Mesenchymal stem cell (in vitro differentiated cells and primary cell): ENCODE measurements at regions not wholly inside any gene's neighbourhood (a gene's known extent, or its start where the extent isn't known, plus 50 kb on each side); places are given as distances from the start of the nearest gene placed in this dataset.

Source experiments
- DNase-seq: peaks from one replicate; pipeline ENCODE4 v3.0.0-alpha.2; 2013
- H2AFZ ChIP-seq: one replicate; pipeline ENCODE4 v1.6.1; 2013; ENCODE audit warnings: low read depth, mild to moderate bottlenecking, control low read depth, inconsistent platforms, low read length, moderate library complexity
- H2AK5ac ChIP-seq: 2 replicates; pipeline ENCODE4 v1.6.1; 2013; ENCODE audit warnings: low read length, moderate library complexity, mild to moderate bottlenecking, inconsistent platforms; ENCODE audit not compliant: severe bottlenecking
- H2BK120ac ChIP-seq: one replicate; pipeline ENCODE4 v1.6.1; 2013; ENCODE audit warnings: low read depth, mild to moderate bottlenecking, inconsistent platforms, low read length, moderate library complexity
- H2BK12ac ChIP-seq, 2 experiments: one replicate each; pipeline ENCODE4 v1.6.1; 2013; ENCODE audit warnings: inconsistent platforms in 2 of 2, low read length in 2 of 2, mild to moderate bottlenecking in 2 of 2, moderate library complexity in 2 of 2, control low read depth in 1 of 2
- H2BK15ac ChIP-seq: one replicate; pipeline ENCODE4 v1.6.1; 2013; ENCODE audit warnings: mild to moderate bottlenecking, low read depth, inconsistent platforms; ENCODE audit not compliant: poor library complexity, severe bottlenecking
- H2BK5ac ChIP-seq: 2 replicates; pipeline ENCODE4 v1.6.1; 2013; ENCODE audit warnings: low read depth, mild to moderate bottlenecking, low read length, control low read depth, inconsistent platforms; ENCODE audit not compliant: poor library complexity, severe bottlenecking
- H3K14ac ChIP-seq, 2 experiments: one replicate each; pipeline ENCODE4 v1.6.1; 2013; ENCODE audit warnings: inconsistent platforms in 2 of 2, low read length in 2 of 2, control low read depth in 1 of 2, mild to moderate bottlenecking in 1 of 2, moderate library complexity in 1 of 2
- H3K18ac ChIP-seq, 2 experiments: one replicate each; pipeline ENCODE4 v1.6.1; 2013; ENCODE audit warnings: inconsistent platforms in 2 of 2, low read length in 2 of 2, control low read depth in 1 of 2, low read depth in 1 of 2, mild to moderate bottlenecking in 1 of 2
- H3K23ac ChIP-seq, 2 experiments: one replicate each; pipeline ENCODE4 v1.6.1; 2013; ENCODE audit warnings: inconsistent platforms in 2 of 2, low read length in 2 of 2, mild to moderate bottlenecking in 2 of 2, moderate library complexity in 2 of 2, control low read depth in 1 of 2
- H3K27ac ChIP-seq: 2 replicates; pipeline ENCODE4 v1.5.1; 2013; ENCODE audit warnings: mild to moderate bottlenecking, moderate library complexity, low read length, control low read depth, inconsistent platforms; ENCODE audit not compliant: poor library complexity, severe bottlenecking
- H3K27me3 ChIP-seq, 2 experiments: 2 replicates each; pipeline versions ENCODE4 v1.6.1 to v1.7.0; 2013; ENCODE audit warnings: low read length in 2 of 2, mild to moderate bottlenecking in 2 of 2, moderate library complexity in 2 of 2, control low read depth in 1 of 2, inconsistent platforms in 1 of 2; ENCODE audit not compliant: control insufficient read depth in 1 of 2, insufficient read depth in 1 of 2
- H3K36me3 ChIP-seq, 2 experiments: 2 replicates each; pipeline versions ENCODE4 v1.6.1 to v1.7.0; 2013; ENCODE audit warnings: low read length in 2 of 2, control low read depth in 1 of 2, inconsistent platforms in 1 of 2, low read depth in 1 of 2, mild to moderate bottlenecking in 1 of 2; ENCODE audit not compliant: insufficient read depth in 2 of 2, control insufficient read depth in 1 of 2
- H3K4ac ChIP-seq, 2 experiments: one replicate each; pipeline ENCODE4 v1.6.1; 2013; ENCODE audit warnings: inconsistent platforms in 2 of 2, low read length in 2 of 2, mild to moderate bottlenecking in 2 of 2, moderate library complexity in 2 of 2, control low read depth in 1 of 2, low read depth in 1 of 2
- H3K4me1 ChIP-seq: 2 replicates; pipeline ENCODE4 v1.6.1; 2013; ENCODE audit warnings: low read depth, low read length, control low read depth; ENCODE audit not compliant: control insufficient read depth, insufficient read depth
- H3K4me2 ChIP-seq: 2 replicates; pipeline ENCODE4 v1.6.1; 2013; ENCODE audit warnings: low read length, mild to moderate bottlenecking, inconsistent platforms; ENCODE audit not compliant: poor library complexity, severe bottlenecking
- H3K4me3 ChIP-seq, 2 experiments: 2 replicates each; pipeline versions ENCODE4 v1.5.1 to v1.7.0; 2013; ENCODE audit warnings: low read length in 2 of 2, mild to moderate bottlenecking in 2 of 2, control low read depth in 1 of 2, low read depth in 1 of 2; ENCODE audit not compliant: insufficient read depth in 1 of 2
- H3K79me1 ChIP-seq: replicated peaks from 2 replicates; pipeline ENCODE4 v1.6.1; 2013; ENCODE audit warnings: mild to moderate bottlenecking, control low read depth, low read length, inconsistent platforms; ENCODE audit not compliant: poor library complexity, severe bottlenecking
- H3K9ac ChIP-seq: 2 replicates; pipeline ENCODE4 v1.7.0; 2013; ENCODE audit warnings: mild to moderate bottlenecking, low read length, moderate library complexity
- H3K9me3 ChIP-seq: 2 replicates; pipeline ENCODE4 v1.7.0; 2013; ENCODE audit warnings: mild to moderate bottlenecking, low read length; ENCODE audit not compliant: control insufficient read depth
- H4K8ac ChIP-seq: one replicate; pipeline ENCODE4 v1.6.1; 2013; ENCODE audit warnings: inconsistent platforms, mild to moderate bottlenecking, low read length, moderate library complexity
- H4K91ac ChIP-seq: one replicate; pipeline ENCODE4 v1.6.1; 2013; ENCODE audit warnings: mild to moderate bottlenecking, low read length, inconsistent platforms
- WGBS: methylation state at CpG from one replicate; pipeline ENCODE4 v1.1.7; 2013; ENCODE audit warnings: mixed read lengths; 5-methylcytosine and 5-hydroxymethylcytosine counted together

DNA sequence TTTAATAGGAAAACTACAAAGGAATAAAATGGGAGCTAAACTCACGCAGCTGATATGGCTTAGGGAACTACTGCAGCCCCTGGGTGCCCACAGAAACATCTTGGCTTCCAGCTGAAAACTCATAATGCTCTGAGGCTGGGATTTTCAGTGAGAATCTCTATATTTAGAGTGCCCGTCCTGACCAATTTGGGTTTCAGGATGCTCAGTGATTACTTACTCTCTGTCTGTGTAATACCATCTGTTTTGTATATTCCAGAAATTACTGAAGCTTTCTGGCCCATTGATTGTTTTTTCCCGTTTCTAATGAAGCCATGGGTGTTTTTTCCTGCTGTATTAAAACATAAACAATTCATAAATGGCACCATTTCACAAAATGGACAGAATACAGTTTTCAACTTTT is 50.6 kb upstream of the ZNF385D start:
- Histone ChIP-seq H3K27ac (no peak overlapping the region), H3K36me3 (no peaks in the 10 kb centered on the region), H3K18ac (no peak overlapping the region), H2AK5ac (no peak overlapping the region), H2BK15ac (no peak overlapping the region), H3K4me1 (no peaks in the 10 kb centered on the region), H3K27me3 (no peaks in the 10 kb centered on the region), H3K23ac (no peak overlapping the region), H3K79me1 (no peaks in the 10 kb centered on the region), H3K4me2 (no peak overlapping the region), H3K9ac (no peak overlapping the region), H4K91ac (no peak overlapping the region), H3K4me3 (no peak overlapping the region), H2BK12ac (no peak overlapping the region), H2BK120ac (no peak overlapping the region), H3K4ac (no peak overlapping the region), H4K8ac (no peak overlapping the region), H2BK5ac (no peak overlapping the region), H3K14ac (no peak overlapping the region), H3K9me3 (peaks cover 7% of the 10 kb centered on the region), H2AFZ (no peak overlapping the region)
- no peak for DNase-seq
- WGBS: 71% methylated on average over 3 of the region's 3 CpGs

- Histone ChIP-seq H2AFZ (no peak overlapping the region), H3K27me3 (no peaks in the 10 kb centered on the region), H2BK15ac (no peak overlapping the region), H2BK12ac (no peak overlapping the region), H3K18ac (no peak overlapping the region), H3K9ac (no peak overlapping the region), H2BK120ac (no peak overlapping the region), H3K4me2 (no peak overlapping the region), H3K4ac (no peak overlapping the region), H3K14ac (no peak overlapping the region), H2AK5ac (no peak overlapping the region), H2BK5ac (no peak overlapping the region), H4K91ac (no peak overlapping the region), H3K4me3 (no peak overlapping the region), H3K79me1 (no peaks in the 10 kb centered on the region), H3K4me1 (no peaks in the 10 kb centered on the region), H3K27ac (no peak overlapping the region), H3K9me3 (peaks cover 7% of the 10 kb centered on the region), H3K36me3 (no peaks in the 10 kb centered on the region), H4K8ac (no peak overlapping the region), H3K23ac (no peak overlapping the region)
- DNase-seq: no peak
- WGBS: no CpG with 5 or more reads among the region's 1 CpG
Observed at GRCh38 chr3:21803604-21804003, 52.6 kb upstream of the ZNF385D start.

DNA sequence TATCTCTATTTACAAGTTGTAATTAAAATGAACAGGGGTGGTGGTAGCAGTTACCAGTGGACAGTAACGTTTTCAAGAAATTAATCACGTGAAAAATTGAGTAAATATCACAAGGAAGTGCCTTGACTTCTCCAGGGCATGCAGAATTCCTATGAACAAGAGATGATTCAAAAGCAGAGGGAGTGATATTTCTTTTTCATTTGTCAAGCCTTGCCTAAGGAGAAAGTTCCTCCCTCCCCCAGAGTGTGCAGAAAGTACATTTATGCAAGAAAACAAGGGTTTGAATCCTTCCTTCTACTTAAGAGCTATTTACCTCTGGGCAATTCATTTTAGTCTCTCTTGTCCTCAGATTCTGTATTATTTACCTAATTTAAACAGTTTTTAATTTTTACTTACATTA is 53.3 kb upstream of the ZNF385D start:
- H2BK12ac ChIP-seq: no peak overlapping the region
- H3K79me1 ChIP-seq: no peaks in the 10 kb centered on the region
- H3K23ac ChIP-seq: no peak overlapping the region
- H2BK5ac ChIP-seq: no peak overlapping the region
- H3K36me3 ChIP-seq: no peaks in the 10 kb centered on the region
- H3K14ac ChIP-seq: no peak overlapping the region
- H4K91ac ChIP-seq: no peak overlapping the region
- H3K4me1 ChIP-seq: no peaks in the 10 kb centered on the region
- H3K9me3 ChIP-seq: peaks cover 7% of the 10 kb centered on the region
- H4K8ac ChIP-seq: no peak overlapping the region
- H3K27ac ChIP-seq: no peak overlapping the region
- H3K4me2 ChIP-seq: no peak overlapping the region
- no peak overlapping the region for H2BK120ac ChIP-seq
- H3K27me3 ChIP-seq: no peaks in the 10 kb centered on the region
- WGBS: 57% methylated on average over 2 of the region's 2 CpGs
- H2AFZ ChIP-seq: no peak overlapping the region
- H2AK5ac ChIP-seq: no peak overlapping the region
- H3K4me3 ChIP-seq: no peak overlapping the region
- DNase-seq: no peak
- no peak overlapping the region for H3K18ac ChIP-seq
- no peak overlapping the region for H3K4ac ChIP-seq
- H2BK15ac ChIP-seq: no peak overlapping the region
- no peak overlapping the region for H3K9ac ChIP-seq

DNA sequence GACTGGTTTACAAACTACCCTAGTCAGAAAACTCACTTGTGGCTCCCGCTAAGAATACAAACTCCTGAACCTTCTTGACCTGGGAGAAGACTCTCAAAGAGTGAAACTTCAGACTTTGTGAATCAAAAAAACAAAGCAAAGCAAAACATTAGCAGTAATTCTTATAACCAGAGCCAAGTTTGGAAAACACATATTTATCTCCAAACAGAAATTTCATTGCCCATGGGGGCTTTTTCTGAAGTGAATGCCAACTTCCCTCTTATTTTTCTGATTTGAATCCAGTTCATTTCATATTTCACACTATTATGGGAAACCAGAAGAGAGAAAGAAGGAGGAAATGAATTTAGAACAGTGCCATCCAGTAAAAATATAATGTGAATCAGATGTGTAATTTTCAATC is 55.7 kb upstream of the ZNF385D start:
- Histone ChIP-seq H3K79me1 (no peaks in the 10 kb centered on the region), H2BK5ac (no peak overlapping the region), H2BK12ac (no peak overlapping the region), H3K36me3 (no peaks in the 10 kb centered on the region), H3K27ac (no peak overlapping the region), H3K9me3 (no peaks in the 10 kb centered on the region), H2AFZ (no peak overlapping the region), H3K4me1 (no peaks in the 10 kb centered on the region), H3K4me3 (no peak overlapping the region), H3K9ac (no peak overlapping the region), H3K27me3 (no peaks in the 10 kb centered on the region), H4K8ac (no peak overlapping the region), H3K18ac (no peak overlapping the region), H3K14ac (no peak overlapping the region), H2BK120ac (no peak overlapping the region), H2AK5ac (no peak overlapping the region), H3K4me2 (no peak overlapping the region), H3K4ac (no peak overlapping the region), H2BK15ac (no peak overlapping the region), H3K23ac (no peak overlapping the region), H4K91ac (no peak overlapping the region)
- 87% methylated on average over 1 of the region's 1 CpG for WGBS
- DNase-seq: no peak
